ENCODE measurements at regions not wholly inside any gene's neighbourhood (a gene's known extent, or its start where the extent isn't known, plus 50 kb on each side); places are given as distances from the start of the nearest gene placed in this dataset.

GRCh38 chr6:126534401-126534800, 194.5 kb downstream of the CENPW start:
- intact Hi-C loops (cut with micrococcal nuclease), result no loop called here
- Histone ChIP-seq H3K27me3 (ENCODE audit: low read depth) (no peaks in the 10 kb centered on the region), H3K36me3 (no peaks in the 10 kb centered on the region), H3K9me3 (replicated peaks) (no peaks in the 10 kb centered on the region), H3K27ac (replicated peaks) (no peak overlapping the region), H3K4me3 (no peak overlapping the region), H3K4me1 (no peaks in the 10 kb centered on the region)
- no peak for DNase-seq
- TF ChIP-seq CTCF (IDR thresholded peaks at IDR 0.05; ENCODE audit: borderline replicate concordance), result no peak

GRCh38 chr6:126535138-126535537, 195.2 kb downstream of the CENPW start:
- Histone ChIP-seq H3K4me1 (no peaks in the 10 kb centered on the region), H3K27ac (replicated peaks) (no peak overlapping the region), H3K36me3 (no peaks in the 10 kb centered on the region), H3K9me3 (replicated peaks) (no peaks in the 10 kb centered on the region), H3K27me3 (ENCODE audit: low read depth) (no peaks in the 10 kb centered on the region), H3K4me3 (no peak overlapping the region)
- no peak for TF ChIP-seq CTCF (IDR thresholded peaks at IDR 0.05; ENCODE audit: borderline replicate concordance)
- intact Hi-C loops (cut with micrococcal nuclease), result no loop called here
- no peak for DNase-seq

DNA sequence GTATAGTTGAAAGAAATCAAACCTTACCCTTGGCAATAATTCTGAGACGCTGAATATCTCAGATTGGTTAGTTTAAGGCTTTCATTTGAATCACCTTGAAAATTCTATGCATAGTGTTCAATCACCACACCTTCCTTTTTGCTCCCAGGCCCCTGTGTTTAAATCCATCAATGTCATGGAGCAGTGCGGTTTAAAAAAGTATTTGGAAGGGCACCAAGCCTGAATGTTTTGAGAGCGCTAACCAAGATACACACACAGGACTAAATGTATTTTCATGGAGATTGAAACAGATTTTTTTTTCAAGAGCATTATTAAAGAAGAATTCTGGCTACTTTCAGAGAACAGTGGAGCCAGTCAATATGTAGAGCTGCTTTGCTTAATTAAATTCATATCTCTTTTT, 195.7 kb downstream of the CENPW start:
- no peak overlapping the region for H3K4me3 ChIP-seq
- no peaks in the 10 kb centered on the region for H3K27me3 ChIP-seq (ENCODE audit: low read depth)
- DNase-seq, result no peak
- TF ChIP-seq CTCF (IDR thresholded peaks at IDR 0.05; ENCODE audit: borderline replicate concordance), result no peak
- H3K27ac ChIP-seq (replicated peaks), result no peak overlapping the region
- H3K4me1 ChIP-seq, result no peaks in the 10 kb centered on the region
- H3K36me3 ChIP-seq, result no peaks in the 10 kb centered on the region
- intact Hi-C loops (cut with micrococcal nuclease), result no loop called here
- H3K9me3 ChIP-seq (replicated peaks), result no peaks in the 10 kb centered on the region

GRCh38 chr6:126537061-126537816, 197.3 kb downstream of the CENPW start:
- no peak for DNase-seq
- Histone ChIP-seq H3K4me1 (no peaks in the 10 kb centered on the region), H3K4me3 (no peak overlapping the region), H3K27me3 (ENCODE audit: low read depth) (no peaks in the 10 kb centered on the region), H3K9me3 (replicated peaks) (no peaks in the 10 kb centered on the region), H3K36me3 (no peaks in the 10 kb centered on the region), H3K27ac (replicated peaks) (no peak overlapping the region)
- intact Hi-C loops (cut with micrococcal nuclease), result no loop called here
- no peak for TF ChIP-seq CTCF (IDR thresholded peaks at IDR 0.05; ENCODE audit: borderline replicate concordance)

- no peak for DNase-seq
- Histone ChIP-seq H3K27me3 (ENCODE audit: low read depth) (no peaks in the 10 kb centered on the region), H3K9me3 (replicated peaks) (no peaks in the 10 kb centered on the region), H3K36me3 (no peaks in the 10 kb centered on the region), H3K4me3 (no peak overlapping the region), H3K4me1 (no peaks in the 10 kb centered on the region), H3K27ac (replicated peaks) (no peak overlapping the region)
- TF ChIP-seq CTCF (IDR thresholded peaks at IDR 0.05; ENCODE audit: borderline replicate concordance), result no peak
- intact Hi-C loops (cut with micrococcal nuclease), result no loop called here
Observed at GRCh38 chr6:126539022-126539421, 199.1 kb downstream of the CENPW start.

Measured in left ventricle myocardium inferior (tissue), 1 donor.